OCI-LY1 (cell line): ENCODE measurements at regions not wholly inside any gene's neighbourhood (a gene's known extent, or its start where the extent isn't known, plus 50 kb on each side); places are given as distances from the start of the nearest gene placed in this dataset.

Source experiments
- EZH2 ChIP-seq: fragments of 200-600 bp; sonication (generic), shearing (Covaris generic); IDR thresholded peaks from 2 replicates; pipeline ENCODE4 v1.8.0; 2017; ENCODE audit warnings: borderline replicate concordance, mixed run types, mild to moderate bottlenecking, antibody characterized with exemption, low read length, moderate library complexity, mixed read lengths
- TF ChIP-seq, protein P1 (sequence below): fragments of 200-600 bp; sonication (generic), shearing (Covaris generic); IDR thresholded peaks from 2 replicates; pipeline ENCODE4 v1.5.1; 2017; ENCODE audit warnings: mild to moderate bottlenecking, antibody characterized with exemption, low read length, moderate library complexity, mixed read lengths

GRCh38 chr14:87679866-87680265 is 313.1 kb downstream of the GALC start:
- TF ChIP-seq, protein P1, sequence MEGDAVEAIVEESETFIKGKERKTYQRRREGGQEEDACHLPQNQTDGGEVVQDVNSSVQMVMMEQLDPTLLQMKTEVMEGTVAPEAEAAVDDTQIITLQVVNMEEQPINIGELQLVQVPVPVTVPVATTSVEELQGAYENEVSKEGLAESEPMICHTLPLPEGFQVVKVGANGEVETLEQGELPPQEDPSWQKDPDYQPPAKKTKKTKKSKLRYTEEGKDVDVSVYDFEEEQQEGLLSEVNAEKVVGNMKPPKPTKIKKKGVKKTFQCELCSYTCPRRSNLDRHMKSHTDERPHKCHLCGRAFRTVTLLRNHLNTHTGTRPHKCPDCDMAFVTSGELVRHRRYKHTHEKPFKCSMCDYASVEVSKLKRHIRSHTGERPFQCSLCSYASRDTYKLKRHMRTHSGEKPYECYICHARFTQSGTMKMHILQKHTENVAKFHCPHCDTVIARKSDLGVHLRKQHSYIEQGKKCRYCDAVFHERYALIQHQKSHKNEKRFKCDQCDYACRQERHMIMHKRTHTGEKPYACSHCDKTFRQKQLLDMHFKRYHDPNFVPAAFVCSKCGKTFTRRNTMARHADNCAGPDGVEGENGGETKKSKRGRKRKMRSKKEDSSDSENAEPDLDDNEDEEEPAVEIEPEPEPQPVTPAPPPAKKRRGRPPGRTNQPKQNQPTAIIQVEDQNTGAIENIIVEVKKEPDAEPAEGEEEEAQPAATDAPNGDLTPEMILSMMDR: no peak
- TF ChIP-seq EZH2: no peak
